ENCODE measurements at regions not wholly inside any gene's neighbourhood (a gene's known extent, or its start where the extent isn't known, plus 50 kb on each side); places are given as distances from the start of the nearest gene placed in this dataset.

DNA sequence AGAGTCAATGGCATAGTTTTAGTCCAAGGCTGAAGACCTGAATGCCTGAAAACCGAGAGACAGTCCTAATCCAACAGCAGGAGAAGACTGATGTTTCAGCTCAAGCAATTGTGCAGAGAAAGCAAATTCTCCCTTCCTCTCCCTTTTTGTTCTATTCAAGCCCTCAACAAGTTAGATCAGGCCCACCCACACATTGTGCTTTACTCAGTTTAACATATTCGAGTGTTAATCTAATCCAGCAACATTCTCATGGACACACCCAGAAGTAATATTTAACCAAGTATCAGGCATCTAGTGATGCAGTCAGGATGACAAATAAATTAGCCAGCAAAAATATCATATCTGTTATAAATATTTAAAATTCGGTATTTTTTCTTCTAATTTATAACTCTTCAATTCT, 261.1 kb downstream of the HDGFL1 start:
- WGBS, 4 donors, result 67 to 79% (median 76%) methylated on average over 3 of the region's 3 CpGs
- H3K27me3 ChIP-seq, result no peaks in the 10 kb centered on the region
- DNase-seq, result no peak
- no peaks in the 10 kb centered on the region for H3K36me3 ChIP-seq (replicated peaks in 1 of 2)
- no peaks in the 10 kb centered on the region for H3K9me3 ChIP-seq (replicated peaks in 1 of 3)
- no peak overlapping the region for H3K27ac ChIP-seq
- intact Hi-C loops (cut with DNase I), result no loop called here
- TF ChIP-seq, protein P1, sequence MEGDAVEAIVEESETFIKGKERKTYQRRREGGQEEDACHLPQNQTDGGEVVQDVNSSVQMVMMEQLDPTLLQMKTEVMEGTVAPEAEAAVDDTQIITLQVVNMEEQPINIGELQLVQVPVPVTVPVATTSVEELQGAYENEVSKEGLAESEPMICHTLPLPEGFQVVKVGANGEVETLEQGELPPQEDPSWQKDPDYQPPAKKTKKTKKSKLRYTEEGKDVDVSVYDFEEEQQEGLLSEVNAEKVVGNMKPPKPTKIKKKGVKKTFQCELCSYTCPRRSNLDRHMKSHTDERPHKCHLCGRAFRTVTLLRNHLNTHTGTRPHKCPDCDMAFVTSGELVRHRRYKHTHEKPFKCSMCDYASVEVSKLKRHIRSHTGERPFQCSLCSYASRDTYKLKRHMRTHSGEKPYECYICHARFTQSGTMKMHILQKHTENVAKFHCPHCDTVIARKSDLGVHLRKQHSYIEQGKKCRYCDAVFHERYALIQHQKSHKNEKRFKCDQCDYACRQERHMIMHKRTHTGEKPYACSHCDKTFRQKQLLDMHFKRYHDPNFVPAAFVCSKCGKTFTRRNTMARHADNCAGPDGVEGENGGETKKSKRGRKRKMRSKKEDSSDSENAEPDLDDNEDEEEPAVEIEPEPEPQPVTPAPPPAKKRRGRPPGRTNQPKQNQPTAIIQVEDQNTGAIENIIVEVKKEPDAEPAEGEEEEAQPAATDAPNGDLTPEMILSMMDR (IDR thresholded peaks at IDR 0.05), result no peak
- no peak for TF ChIP-seq POLR2A (IDR thresholded peaks at IDR 0.05)
- peaks cover 8 to 16% of the 10 kb centered on the region in 2 donors for H3K4me1 ChIP-seq (replicated peaks in 1 of 2)
- no peak overlapping the region for H3K4me3 ChIP-seq

DNA sequence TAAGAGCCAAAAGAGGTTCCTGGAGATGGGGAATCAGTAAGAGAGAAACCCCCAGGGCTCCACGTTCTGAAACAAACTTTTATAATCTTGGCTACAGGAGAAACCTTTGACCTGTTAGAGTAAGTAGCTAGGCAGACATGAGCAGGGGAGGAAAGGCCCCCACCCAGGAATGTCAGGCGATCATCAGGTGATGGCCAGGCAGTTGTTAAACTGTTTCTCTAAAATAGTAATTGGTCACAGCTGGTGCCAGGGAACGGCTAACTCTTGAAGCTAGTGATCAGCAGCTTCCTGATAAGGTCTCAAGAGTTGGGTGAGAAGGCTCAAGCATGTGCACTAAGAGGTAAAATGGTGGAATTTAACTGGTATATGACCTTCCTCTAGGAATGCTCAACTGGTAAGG, 263.8 kb downstream of the HDGFL1 start:
- H3K27ac ChIP-seq, result no peak overlapping the region
- H3K4me1 ChIP-seq (replicated peaks in 1 of 2), result peaks cover 3 to 6% of the 10 kb centered on the region in 2 donors
- intact Hi-C loops (cut with DNase I), result no loop called here
- no peaks in the 10 kb centered on the region for H3K36me3 ChIP-seq (replicated peaks in 1 of 2)
- 56 to 72% (median 66%) methylated on average over 3 of the region's 3 CpGs for WGBS, 4 donors
- peaks cover 0 to 3% (median 0%) of the 10 kb centered on the region in 3 donors for H3K9me3 ChIP-seq (replicated peaks in 1 of 3)
- TF ChIP-seq POLR2A (IDR thresholded peaks at IDR 0.05), result no peak
- TF ChIP-seq, protein P1 (IDR thresholded peaks at IDR 0.05), result no peak
- no peak for DNase-seq
- no peak overlapping the region for H3K4me3 ChIP-seq
- H3K27me3 ChIP-seq, result no peaks in the 10 kb centered on the region

DNA sequence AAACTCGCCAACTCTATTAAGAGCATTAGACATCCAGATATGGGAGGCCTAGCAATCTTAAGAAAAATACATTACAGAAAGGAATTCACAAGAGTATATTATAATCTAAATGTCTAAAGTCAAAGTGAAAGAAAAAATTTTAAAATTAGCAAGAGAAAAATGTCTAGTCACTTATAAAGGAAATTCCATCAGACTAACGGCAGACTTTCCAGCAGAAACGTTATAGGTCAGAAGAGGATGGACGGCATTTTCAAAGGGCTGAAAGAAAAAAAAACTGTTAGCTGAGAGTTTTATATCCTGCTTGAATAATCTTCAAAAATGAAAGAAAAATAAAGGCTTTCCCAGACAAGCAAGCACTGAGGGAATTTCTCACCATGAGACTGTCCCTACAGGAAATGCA, 269.0 kb downstream of the HDGFL1 start:
- Histone ChIP-seq H3K4me3 (no peak overlapping the region), H3K36me3 (replicated peaks in 1 of 2) (no peaks in the 10 kb centered on the region), H3K4me1 (replicated peaks in 1 of 2) (no peaks in the 10 kb centered on the region), H3K9me3 (replicated peaks in 1 of 3) (peaks cover 0 to 12% (median 0%) of the 10 kb centered on the region in 3 donors), H3K27me3 (no peaks in the 10 kb centered on the region), H3K27ac (no peak overlapping the region)
- intact Hi-C loops (cut with DNase I), result no loop called here
- 88 to 93% (median 90%) methylated on average over 4 of the region's 4 CpGs for WGBS, 4 donors
- TF ChIP-seq, protein P1 (IDR thresholded peaks at IDR 0.05), result no peak
- no peak for TF ChIP-seq POLR2A (IDR thresholded peaks at IDR 0.05)
- DNase-seq, result no peak

DNA sequence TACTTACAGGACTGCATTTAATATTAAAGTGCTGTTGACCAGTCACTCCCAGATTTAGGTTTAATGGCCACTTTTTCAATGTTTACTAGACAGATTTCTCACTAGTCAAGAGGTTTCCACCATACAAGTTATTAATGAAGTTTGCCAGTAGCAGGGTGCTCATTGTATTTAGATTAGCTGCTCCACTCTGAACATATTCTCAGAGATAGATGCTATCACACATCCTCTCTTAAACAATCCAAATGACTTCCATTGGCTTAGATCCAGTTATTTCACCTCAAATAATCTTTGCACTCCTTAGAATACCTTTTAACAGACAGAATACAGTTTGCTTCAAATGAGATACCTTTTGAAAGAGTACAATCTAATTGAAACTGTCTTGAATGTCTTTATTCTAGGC, 276.1 kb downstream of the HDGFL1 start:
- TF ChIP-seq POLR2A (IDR thresholded peaks at IDR 0.05), result no peak
- no peak for DNase-seq
- Histone ChIP-seq H3K27ac (no peak overlapping the region), H3K9me3 (replicated peaks in 1 of 3) (no peaks in the 10 kb centered on the region), H3K27me3 (no peaks in the 10 kb centered on the region), H3K36me3 (replicated peaks in 1 of 2) (no peaks in the 10 kb centered on the region), H3K4me3 (no peak overlapping the region), H3K4me1 (replicated peaks in 1 of 2) (no peaks in the 10 kb centered on the region)
- intact Hi-C loops (cut with DNase I), result no loop called here

DNA sequence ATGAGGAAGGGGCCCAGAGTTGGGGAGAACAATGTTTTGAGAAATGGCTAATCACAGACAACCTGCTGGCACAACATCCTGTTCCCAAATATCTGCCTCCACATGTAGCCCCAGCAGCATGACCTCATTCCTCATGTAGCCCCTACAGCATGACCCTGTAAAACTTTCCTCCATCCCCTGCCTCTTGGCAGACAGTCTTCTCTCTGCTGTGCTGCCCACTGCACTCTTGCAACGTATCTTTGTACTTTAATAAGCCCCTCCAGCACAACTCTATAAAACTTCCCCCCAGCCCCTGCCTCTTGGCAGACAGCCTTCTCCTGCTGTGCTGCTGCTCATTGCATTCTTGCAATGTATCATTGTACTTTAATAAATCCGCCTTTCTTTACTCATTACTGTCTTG, 278.8 kb downstream of the HDGFL1 start:
- intact Hi-C loops (cut with DNase I), result no loop called here
- H3K4me3 ChIP-seq, result no peak overlapping the region
- WGBS, 4 donors, result 58 to 80% (median 66%) methylated on average over 2 of the region's 2 CpGs
- DNase-seq, result no peak
- no peak for TF ChIP-seq POLR2A (IDR thresholded peaks at IDR 0.05)
- TF ChIP-seq, protein P1 (IDR thresholded peaks at IDR 0.05), result no peak
- H3K27me3 ChIP-seq, result no peaks in the 10 kb centered on the region
- no peaks in the 10 kb centered on the region for H3K4me1 ChIP-seq (replicated peaks in 1 of 2)
- no peak overlapping the region for H3K27ac ChIP-seq
- no peaks in the 10 kb centered on the region for H3K9me3 ChIP-seq (replicated peaks in 1 of 3)
- no peaks in the 10 kb centered on the region for H3K36me3 ChIP-seq (replicated peaks in 1 of 2)
